ENCODE measurements at regions not wholly inside any gene's neighbourhood (a gene's known extent, or its start where the extent isn't known, plus 50 kb on each side); places are given as distances from the start of the nearest gene placed in this dataset.

GRCh38 chr2:105570757-105571156 lies 171.9 kb upstream of the FHL2 start:
- DNase-seq (ENCODE audit: low spot score) = no peak
- Histone ChIP-seq H3K27ac (ENCODE audit: low read depth in 1 of 2, low read length in 2 of 2) (no peak overlapping the region), H3K4me1 (ENCODE audit: control insufficient read depth in 4 of 4, insufficient read depth in 4 of 4, low read length in 3 of 4) (peaks cover 0 to 7% (median 0%) of the 10 kb centered on the region in 4 donors), H3K27me3 (ENCODE audit: control insufficient read depth in 4 of 4, insufficient read depth in 4 of 4, low read length in 3 of 4) (peaks cover 0 to 19% (median 1%) of the 10 kb centered on the region in 4 donors), H3K9me3 (ENCODE audit: control insufficient read depth in 4 of 4, low read length in 3 of 4) (no peaks in the 10 kb centered on the region), H3K36me3 (ENCODE audit: control insufficient read depth in 4 of 4, insufficient read depth in 3 of 4, low read depth in 1 of 4, low read length in 3 of 4) (no peaks in the 10 kb centered on the region), H3K4me3 (ENCODE audit: low read depth in 1 of 3, low read length in 3 of 3) (no peak overlapping the region), H3K9ac (ENCODE audit: low read depth in 1 of 2, low read length in 2 of 2) (no peak overlapping the region)
- WGBS = 93% methylated on average over 4 of the region's 4 CpGs
- TF ChIP-seq TAF1 (conservative IDR thresholded peaks at IDR 0.05) = no peak
- no peak for TF ChIP-seq SP1 (IDR thresholded peaks at IDR 0.05)
- TF ChIP-seq ZBTB33 (IDR thresholded peaks at IDR 0.05) = no peak
- no peak for TF ChIP-seq GABPA (IDR thresholded peaks at IDR 0.05 in 1 of 2, conservative IDR thresholded peaks at IDR 0.05 in 1 of 2)
- no peak for TF ChIP-seq MAX (IDR thresholded peaks at IDR 0.05)
- TF ChIP-seq NR2F2 (IDR thresholded peaks at IDR 0.05) = no peak
- TF ChIP-seq FOXA1 (IDR thresholded peaks at IDR 0.05) = no peak
- no peak for TF ChIP-seq RAD21 (IDR thresholded peaks at IDR 0.05)
- TF ChIP-seq, protein P1, sequence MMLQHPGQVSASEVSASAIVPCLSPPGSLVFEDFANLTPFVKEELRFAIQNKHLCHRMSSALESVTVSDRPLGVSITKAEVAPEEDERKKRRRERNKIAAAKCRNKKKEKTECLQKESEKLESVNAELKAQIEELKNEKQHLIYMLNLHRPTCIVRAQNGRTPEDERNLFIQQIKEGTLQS (IDR thresholded peaks at IDR 0.05) = no peak
- TF ChIP-seq, protein P2, sequence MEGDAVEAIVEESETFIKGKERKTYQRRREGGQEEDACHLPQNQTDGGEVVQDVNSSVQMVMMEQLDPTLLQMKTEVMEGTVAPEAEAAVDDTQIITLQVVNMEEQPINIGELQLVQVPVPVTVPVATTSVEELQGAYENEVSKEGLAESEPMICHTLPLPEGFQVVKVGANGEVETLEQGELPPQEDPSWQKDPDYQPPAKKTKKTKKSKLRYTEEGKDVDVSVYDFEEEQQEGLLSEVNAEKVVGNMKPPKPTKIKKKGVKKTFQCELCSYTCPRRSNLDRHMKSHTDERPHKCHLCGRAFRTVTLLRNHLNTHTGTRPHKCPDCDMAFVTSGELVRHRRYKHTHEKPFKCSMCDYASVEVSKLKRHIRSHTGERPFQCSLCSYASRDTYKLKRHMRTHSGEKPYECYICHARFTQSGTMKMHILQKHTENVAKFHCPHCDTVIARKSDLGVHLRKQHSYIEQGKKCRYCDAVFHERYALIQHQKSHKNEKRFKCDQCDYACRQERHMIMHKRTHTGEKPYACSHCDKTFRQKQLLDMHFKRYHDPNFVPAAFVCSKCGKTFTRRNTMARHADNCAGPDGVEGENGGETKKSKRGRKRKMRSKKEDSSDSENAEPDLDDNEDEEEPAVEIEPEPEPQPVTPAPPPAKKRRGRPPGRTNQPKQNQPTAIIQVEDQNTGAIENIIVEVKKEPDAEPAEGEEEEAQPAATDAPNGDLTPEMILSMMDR (IDR thresholded peaks at IDR 0.05; ENCODE audit: low read depth, low read length, missing input control) = no peak
- no peak for TF ChIP-seq FOXA2 (IDR thresholded peaks at IDR 0.05)
- TF ChIP-seq, protein P3, sequence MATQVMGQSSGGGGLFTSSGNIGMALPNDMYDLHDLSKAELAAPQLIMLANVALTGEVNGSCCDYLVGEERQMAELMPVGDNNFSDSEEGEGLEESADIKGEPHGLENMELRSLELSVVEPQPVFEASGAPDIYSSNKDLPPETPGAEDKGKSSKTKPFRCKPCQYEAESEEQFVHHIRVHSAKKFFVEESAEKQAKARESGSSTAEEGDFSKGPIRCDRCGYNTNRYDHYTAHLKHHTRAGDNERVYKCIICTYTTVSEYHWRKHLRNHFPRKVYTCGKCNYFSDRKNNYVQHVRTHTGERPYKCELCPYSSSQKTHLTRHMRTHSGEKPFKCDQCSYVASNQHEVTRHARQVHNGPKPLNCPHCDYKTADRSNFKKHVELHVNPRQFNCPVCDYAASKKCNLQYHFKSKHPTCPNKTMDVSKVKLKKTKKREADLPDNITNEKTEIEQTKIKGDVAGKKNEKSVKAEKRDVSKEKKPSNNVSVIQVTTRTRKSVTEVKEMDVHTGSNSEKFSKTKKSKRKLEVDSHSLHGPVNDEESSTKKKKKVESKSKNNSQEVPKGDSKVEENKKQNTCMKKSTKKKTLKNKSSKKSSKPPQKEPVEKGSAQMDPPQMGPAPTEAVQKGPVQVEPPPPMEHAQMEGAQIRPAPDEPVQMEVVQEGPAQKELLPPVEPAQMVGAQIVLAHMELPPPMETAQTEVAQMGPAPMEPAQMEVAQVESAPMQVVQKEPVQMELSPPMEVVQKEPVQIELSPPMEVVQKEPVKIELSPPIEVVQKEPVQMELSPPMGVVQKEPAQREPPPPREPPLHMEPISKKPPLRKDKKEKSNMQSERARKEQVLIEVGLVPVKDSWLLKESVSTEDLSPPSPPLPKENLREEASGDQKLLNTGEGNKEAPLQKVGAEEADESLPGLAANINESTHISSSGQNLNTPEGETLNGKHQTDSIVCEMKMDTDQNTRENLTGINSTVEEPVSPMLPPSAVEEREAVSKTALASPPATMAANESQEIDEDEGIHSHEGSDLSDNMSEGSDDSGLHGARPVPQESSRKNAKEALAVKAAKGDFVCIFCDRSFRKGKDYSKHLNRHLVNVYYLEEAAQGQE (IDR thresholded peaks at IDR 0.05) = no peak
- no peak for TF ChIP-seq HNF4G (IDR thresholded peaks at IDR 0.05)
- TF ChIP-seq EGR1 (IDR thresholded peaks at IDR 0.05; ENCODE audit: low read depth in 2 of 2) = no peak
- TF ChIP-seq RXRA (IDR thresholded peaks at IDR 0.05) = no peak
- no peak for TF ChIP-seq HNF4A (conservative IDR thresholded peaks at IDR 0.05)

DNA sequence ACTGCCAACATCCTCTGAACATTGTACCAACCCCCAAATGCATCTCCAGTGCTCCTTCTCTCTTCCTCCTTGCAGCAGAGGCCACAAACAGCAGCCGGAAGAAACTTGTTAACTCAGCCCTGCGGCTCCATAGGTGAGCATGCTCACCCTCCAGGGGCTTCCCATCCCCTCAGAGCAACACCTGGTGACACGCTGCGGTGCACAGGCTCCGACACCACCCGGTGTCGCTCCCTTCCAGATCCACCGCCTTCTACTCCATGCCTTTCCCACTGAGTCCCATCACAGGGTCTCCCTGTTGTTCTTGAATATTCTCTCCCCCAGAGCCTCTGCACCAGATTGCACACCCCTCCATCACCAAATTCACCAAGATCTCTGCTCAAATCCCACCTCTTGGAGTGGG lies 171.5 kb upstream of the FHL2 start:
- Histone ChIP-seq H3K4me1 (ENCODE audit: control insufficient read depth in 4 of 4, insufficient read depth in 4 of 4, low read length in 3 of 4) (peaks cover 0 to 4% (median 0%) of the 10 kb centered on the region in 4 donors), H3K4me3 (ENCODE audit: low read depth in 1 of 3, low read length in 3 of 3) (no peak overlapping the region), H3K27ac (ENCODE audit: low read depth in 1 of 2, low read length in 2 of 2) (no peak overlapping the region), H3K9me3 (ENCODE audit: control insufficient read depth in 4 of 4, low read length in 3 of 4) (no peaks in the 10 kb centered on the region), H3K9ac (ENCODE audit: low read depth in 1 of 2, low read length in 2 of 2) (no peak overlapping the region), H3K27me3 (ENCODE audit: control insufficient read depth in 4 of 4, insufficient read depth in 4 of 4, low read length in 3 of 4) (peaks cover 0 to 15% (median 1%) of the 10 kb centered on the region in 4 donors), H3K36me3 (ENCODE audit: control insufficient read depth in 4 of 4, insufficient read depth in 3 of 4, low read depth in 1 of 4, low read length in 3 of 4) (no peaks in the 10 kb centered on the region)
- 91% methylated on average over 8 of the region's 8 CpGs for WGBS
- DNase-seq (ENCODE audit: low spot score) = no peak
- TF ChIP-seq YY1 (IDR thresholded peaks at IDR 0.05) = no peak
- TF ChIP-seq FOXA1 (IDR thresholded peaks at IDR 0.05) = no peak
- no peak for TF ChIP-seq RXRA (IDR thresholded peaks at IDR 0.05)
- no peak for TF ChIP-seq FOXA2 (IDR thresholded peaks at IDR 0.05)
- TF ChIP-seq, protein P1 (IDR thresholded peaks at IDR 0.05) = no peak
- TF ChIP-seq RAD21 (IDR thresholded peaks at IDR 0.05) = no peak
- TF ChIP-seq TAF1 (conservative IDR thresholded peaks at IDR 0.05) = no peak
- no peak for TF ChIP-seq EGR1 (IDR thresholded peaks at IDR 0.05; ENCODE audit: low read depth in 2 of 2)
- TF ChIP-seq HNF4A (conservative IDR thresholded peaks at IDR 0.05) = no peak
- TF ChIP-seq, protein P3 (IDR thresholded peaks at IDR 0.05) = no peak
- TF ChIP-seq, protein P2 (IDR thresholded peaks at IDR 0.05; ENCODE audit: low read depth, low read length, missing input control) = no peak

All from liver (tissue), 8 donors.